GM19397 (cell line): ENCODE measurements at regions not wholly inside any gene's neighbourhood (a gene's known extent, or its start where the extent isn't known, plus 50 kb on each side); places are given as distances from the start of the nearest gene placed in this dataset.
"Not testable (repeated sequence)": the region's sequence is repeated elsewhere in the genome, so short reads cannot be mapped to it uniquely, and the experiment has no call there.

Experiments used
- ATAC-seq: cut with Tn5 transposase; IDR thresholded peaks from one replicate; pipeline ENCODE4 v1.9.1; 2021; ENCODE audit warnings: mild to moderate bottlenecking, moderate library complexity; ENCODE audit not compliant: unreplicated experiment

DNA sequence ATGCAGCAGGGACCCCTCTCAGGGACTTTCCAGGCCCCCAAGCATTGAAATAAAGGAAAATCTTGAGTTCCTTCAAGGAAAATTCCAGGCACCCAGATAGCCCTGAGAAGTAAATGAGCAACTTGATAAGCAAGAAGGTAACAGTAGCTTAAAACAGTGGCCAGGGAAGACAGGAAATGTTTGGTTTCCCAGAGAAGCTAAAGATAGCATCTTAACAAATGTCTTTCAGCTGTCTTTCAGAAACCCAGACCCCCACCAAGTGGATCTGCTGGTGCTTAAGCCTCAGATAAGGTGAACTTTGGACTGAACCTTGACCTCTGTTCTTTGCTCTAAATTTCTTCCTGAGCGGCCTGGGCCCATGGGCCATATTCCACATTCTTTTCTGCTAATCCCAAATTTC lies 117.8 kb upstream of the CST7 start:
- ATAC-seq = no peak

DNA sequence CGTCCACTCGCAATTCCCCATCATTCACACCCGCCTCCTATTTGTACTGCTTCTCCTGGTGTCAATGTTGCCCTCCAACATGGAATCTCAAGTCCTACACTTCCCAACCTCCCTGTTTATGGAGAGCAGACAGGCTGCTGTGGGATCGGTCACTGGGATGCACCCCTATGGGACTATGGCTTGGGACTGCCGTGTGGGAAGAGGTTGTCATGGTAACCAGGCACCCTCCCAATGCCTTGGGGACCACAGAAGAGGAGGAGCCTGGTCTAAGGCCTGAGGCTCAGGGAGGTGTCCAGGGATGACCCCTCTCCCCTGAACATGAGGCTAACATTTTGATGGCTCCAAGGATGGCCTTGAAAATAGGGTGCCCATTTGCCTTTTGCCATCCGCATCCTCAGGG lies 116.6 kb upstream of the CST7 start:
- ATAC-seq = no peak

GRCh38 chr20:24833592-24833991 lies 115.5 kb upstream of the CST7 start:
- ATAC-seq = no peak

DNA sequence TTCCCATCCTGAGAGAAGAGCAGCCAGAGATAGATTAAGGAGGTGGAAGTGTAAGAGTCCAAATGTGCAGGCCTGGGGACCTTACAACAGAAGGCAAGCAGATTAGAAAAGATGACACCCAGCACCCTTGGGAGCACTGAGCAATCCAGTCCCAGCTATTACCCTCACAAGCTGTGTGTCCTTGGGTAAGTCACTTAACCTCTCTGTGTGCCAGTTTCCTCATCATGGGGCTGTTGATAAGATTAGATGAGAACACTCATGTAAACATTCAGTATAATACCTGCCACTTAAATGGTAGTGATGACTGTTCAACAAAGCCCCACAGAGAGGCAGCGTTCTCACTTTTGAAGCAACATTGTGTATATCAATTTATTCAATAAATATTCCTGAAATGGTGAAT lies 114.8 kb upstream of the CST7 start:
- no peak for ATAC-seq

DNA sequence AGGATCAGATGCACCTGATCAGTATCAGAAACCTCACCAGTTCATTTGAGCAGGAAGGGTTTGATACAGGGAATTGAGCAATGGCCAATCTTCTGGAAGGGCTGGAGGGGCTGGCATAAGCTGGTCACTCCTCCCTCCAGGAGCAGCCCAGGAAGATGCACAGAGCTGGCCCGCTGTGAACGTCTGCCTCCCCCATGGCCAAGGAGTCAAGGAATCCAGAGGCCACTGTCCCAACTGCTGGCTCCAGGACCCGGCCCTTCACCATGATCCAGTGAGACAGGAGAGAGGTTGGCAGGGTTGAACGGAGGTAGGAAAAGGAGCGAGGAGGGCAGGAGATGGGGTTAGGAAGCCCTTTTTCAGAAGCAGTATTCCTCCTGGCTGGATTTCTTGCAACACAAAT lies 113.9 kb upstream of the CST7 start:
- ATAC-seq = no peak

DNA sequence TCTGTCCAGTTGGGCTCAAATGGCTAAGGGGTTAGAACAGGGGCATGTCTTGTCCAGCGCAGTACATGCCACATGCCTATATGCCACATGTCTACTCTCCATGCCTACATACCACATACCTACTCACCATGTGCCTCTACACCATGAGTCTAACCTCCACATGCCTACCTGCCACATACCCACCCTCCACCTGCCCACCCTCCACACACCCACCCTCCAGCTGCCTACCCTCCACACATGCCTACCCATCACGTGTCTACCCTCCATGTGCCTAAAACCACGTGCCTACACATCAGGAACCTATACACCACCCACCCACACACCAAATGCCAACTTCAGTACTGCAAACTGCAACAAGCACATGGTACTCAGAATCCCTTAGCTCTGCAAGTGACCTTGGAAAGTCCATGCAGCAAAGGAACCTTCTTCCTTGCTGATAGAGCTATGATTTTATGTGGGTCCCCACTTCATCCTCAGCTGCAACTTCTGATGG lies 113.0 kb upstream of the CST7 start:
- ATAC-seq = no peak

- ATAC-seq = no peak
Measured at GRCh38 chr20:24836661-24837299, 112.3 kb upstream of the CST7 start.

DNA sequence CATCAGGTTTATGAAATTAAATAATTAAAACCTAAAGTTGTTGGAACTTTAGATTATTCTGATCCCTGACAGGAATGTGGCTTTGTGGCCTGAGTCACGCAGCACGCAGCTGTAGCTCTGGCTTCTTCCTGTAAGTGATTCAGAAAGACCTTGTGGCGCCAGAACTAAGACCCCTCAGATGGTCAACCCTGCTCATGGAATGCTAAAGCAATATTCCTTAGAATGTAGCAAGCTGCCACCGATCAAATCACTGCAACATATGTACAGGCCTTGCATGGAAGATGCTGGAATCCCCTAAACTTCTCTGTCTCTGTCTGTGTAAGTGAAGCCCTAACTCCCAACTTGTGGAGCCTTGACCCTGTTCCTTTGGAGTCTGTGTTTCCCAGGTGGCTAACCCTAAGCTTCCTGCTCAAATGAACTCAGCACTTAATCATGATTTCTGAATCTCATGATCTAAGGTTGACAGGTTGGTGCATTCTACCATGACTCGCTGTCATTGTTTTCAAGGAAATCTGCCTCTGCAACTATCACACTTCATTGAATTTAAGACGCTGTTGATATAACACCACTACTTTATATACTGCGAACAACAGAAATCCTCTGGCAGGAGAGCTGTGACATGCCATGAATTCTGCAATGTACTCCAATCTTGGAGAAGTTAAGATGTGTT lies 111.2 kb upstream of the CST7 start:
- no peak for ATAC-seq

GRCh38 chr20:24838546-24839535 lies 110.2 kb upstream of the CST7 start:
- no peak for ATAC-seq

DNA sequence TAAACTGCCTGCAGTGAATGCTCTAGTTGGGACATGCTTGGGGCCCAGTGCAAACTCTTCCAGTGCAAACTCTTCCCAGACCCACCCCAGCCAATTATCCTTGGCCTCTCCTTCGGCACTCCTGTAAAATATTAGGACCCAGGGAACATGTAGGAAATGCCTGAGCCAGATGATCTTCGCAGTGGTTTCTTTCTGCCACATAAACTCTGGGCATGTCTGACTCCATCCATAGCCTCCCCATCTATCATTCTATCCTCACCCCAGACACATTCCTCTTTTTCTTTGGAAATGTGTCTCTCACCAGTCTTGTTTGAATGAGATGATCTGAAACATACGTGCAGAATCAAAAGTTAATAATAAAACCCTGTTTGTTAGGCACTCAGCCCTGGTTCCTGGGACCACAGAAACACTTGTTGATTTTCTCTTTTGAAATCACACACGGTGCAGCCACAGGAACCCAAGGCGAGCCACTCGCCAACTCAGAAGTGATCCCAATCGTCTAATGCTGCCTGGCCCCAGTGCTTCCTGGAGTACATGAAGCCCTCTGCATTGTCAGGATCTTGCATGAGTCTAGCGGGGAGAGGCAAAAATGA lies 108.9 kb upstream of the CST7 start:
- no peak for ATAC-seq

GRCh38 chr20:24842274-24842917 lies 106.7 kb upstream of the CST7 start:
- no peak for ATAC-seq

GRCh38 chr20:24842918-24843715 lies 106.0 kb upstream of the CST7 start:
- peak; percentile 89 for ATAC-seq

- ATAC-seq = no peak
Measured at GRCh38 chr20:24850176-24850575, 98.9 kb upstream of the CST7 start.

GRCh38 chr20:24851346-24852019 lies 97.6 kb upstream of the CST7 start:
- ATAC-seq = no peak

GRCh38 chr20:24853916-24854315 lies 95.2 kb upstream of the CST7 start:
- ATAC-seq = no peak

DNA sequence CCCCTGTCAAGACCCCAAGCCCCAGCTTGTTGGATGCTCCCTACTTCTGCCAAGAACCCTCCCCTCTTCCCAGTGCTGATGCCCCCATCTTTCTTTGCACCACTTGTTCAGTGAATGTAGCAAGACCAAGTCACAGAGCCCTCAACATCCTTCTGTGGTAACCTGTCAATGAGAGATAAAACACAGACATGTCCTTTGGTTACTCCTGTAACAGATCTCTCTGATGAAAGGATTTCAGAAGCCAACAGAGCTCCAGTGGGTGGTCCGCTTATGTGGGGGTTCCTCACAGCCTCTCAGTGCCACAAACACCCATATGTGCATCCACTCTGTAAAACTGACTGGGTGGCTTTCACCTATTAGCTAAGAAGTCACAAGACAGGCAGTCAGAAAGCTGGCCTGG lies 93.2 kb upstream of the CST7 start:
- no peak for ATAC-seq

DNA sequence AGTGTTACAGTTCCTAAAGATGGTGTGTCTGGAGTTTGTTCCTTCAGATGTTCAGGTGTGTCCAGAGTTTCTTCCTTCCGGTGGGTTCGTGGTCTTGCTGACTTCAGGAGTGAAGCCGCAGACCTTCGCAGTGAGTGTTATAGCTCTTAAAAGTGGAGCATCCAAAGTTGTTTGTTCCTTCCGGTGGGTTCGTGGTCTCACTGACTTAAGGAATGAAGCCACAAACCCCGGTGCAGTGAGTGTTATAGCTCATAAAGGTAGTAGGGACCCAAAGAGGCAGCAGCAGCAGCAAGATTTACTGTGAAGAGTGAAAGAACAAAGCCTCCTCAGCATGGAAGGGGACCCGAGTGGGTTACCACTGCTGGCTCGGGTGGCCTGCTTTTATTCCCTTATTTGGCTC lies 90.6 kb upstream of the CST7 start:
- ATAC-seq = not testable (repeated sequence)

DNA sequence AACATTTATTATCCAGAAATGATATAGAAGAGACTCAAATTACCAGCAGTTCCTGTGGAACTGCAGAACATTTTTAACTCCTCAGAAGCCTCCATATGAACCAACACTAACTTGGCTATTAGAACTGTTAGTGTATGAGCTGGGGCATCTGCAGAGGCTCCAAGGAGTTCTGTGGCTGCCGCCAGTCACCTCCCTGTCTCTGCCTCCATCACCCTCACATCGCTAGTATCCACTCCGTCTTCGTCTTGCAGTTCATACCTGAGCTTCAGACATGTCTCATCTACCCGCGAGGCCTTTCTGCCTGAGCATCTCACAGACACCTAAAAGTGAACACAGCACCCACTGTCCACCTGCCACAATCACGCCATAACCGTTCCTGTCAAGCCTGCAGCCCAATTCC lies 89.5 kb upstream of the CST7 start:
- no peak for ATAC-seq

DNA sequence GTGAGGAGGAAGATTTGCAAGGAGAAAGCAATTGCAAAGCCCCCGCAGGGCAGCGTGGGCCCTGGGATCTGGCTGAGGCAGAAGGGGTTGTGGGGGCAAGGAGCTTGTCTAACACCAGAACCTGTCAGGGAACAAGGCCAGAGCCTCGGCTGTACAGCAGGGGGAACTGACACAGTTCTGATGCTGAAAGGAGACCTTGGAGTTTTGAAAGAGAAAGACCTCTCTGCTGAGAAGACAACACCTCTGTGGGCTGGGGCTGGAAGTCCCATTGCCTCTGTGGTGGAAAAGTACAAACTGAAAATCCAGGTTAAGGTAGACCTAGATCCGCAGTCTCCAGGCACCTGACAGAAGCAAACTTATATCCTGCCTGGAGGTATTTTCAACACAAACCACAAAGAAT lies 86.9 kb upstream of the CST7 start:
- no peak for ATAC-seq
